ENCODE measurements at regions not wholly inside any gene's neighbourhood (a gene's known extent, or its start where the extent isn't known, plus 50 kb on each side); places are given as distances from the start of the nearest gene placed in this dataset.

DNA sequence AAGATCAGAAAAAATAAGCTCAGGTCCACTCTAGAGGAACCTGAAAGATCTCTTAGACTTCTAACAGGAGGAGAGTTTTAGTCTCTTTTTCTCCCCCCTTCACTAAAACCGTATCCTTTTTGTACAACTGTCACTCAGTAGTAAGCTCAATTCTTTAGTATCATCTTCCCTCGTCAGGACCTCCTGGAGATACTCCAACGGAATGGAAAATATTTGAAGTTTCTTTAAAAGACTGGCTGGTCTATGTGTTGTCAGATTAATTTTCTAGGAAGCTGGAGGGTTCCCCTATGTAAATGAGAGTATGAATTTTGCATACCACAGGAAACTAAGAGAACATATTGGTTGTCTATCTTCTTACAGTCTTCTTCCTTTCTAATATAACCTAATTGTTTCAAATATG is 747.7 kb upstream of the CBLB start:
- TF ChIP-seq CTCF (IDR thresholded peaks at IDR 0.05; ENCODE audit: extremely low read depth, missing control alignments), result no peak
- no peak for DNase-seq (ENCODE audit: low spot score)

DNA sequence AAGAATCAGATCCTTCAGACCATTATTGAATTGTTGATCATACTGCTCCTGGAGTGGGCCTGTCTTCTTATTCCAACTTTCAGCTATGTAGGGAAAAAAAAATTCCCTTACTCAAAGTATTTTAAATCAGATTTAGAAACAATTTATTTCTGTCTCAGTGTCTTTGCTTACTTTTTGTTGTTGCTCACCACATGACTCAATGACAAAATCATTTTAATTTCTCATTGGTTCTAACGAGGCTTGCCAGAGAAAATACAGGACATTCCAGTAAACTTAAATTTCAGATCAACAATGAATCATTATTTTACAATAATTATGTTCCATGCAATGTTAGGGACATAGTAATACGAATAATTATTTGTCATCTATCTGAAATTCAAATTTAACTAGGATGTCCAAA is 748.5 kb upstream of the CBLB start:
- no peak for DNase-seq (ENCODE audit: low spot score)
- TF ChIP-seq CTCF (IDR thresholded peaks at IDR 0.05; ENCODE audit: extremely low read depth, missing control alignments), result no peak

DNA sequence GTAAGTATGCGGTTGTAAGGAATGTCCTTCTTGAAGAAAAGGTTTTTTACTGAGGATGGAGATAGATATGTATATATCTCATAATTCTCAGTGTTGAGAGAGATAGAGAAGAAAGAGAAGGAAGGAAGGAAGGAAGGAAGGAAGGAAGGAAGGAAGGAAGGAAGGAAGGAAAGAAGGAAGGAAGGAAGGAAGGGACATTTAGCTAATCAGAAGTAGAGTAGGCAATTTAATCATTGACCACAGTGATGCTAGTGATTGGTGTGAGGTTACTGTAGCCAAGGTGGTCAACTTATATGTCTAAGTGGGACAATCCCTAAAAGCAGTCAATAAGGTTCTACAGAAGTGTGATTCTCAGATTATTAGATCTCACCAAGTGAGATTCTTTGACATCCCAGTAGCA is 751.8 kb upstream of the CBLB start:
- DNase-seq (ENCODE audit: low spot score), result no peak
- TF ChIP-seq CTCF (IDR thresholded peaks at IDR 0.05; ENCODE audit: extremely low read depth, missing control alignments), result no peak

DNA sequence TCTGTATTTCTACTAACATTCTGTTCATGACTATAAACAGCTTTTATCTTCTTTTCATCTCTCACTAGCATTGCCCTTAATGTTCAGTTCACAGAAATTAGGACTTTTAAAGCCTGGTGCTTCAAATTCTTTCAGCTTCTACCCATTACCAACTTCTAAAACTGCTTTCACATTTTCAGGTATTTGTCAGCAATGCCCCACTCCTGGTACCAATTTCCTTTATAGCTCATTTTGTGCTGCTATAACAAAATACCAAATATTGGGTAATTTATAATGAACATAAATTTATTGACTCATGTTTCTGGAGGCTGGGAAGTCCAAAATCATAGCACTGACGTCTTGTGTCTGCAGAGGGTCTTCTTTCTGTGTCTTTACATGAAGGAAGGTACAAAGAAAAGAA is 753.1 kb upstream of the CCDC54 start:
- no peak for DNase-seq (ENCODE audit: low spot score)
- no peak for TF ChIP-seq CTCF (IDR thresholded peaks at IDR 0.05; ENCODE audit: extremely low read depth, missing control alignments)

DNA sequence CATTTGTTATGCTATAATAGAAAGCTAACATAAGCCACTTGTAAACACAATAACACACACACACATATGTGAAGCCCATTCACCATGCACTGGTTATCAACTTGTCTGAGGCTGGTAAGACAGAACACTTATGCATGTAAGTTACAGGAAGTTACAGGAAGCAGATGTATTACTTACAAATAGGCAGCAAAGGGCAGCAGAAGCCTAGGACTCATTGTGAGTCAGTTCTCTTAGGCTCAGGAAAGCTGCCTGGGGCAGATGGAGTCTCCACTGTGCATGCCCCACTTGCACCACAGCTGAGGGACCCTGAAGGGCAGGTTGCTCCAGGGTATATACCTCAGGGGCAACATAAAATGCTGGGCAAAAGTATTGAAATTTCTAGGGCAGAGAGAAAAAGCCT is 748.8 kb upstream of the CCDC54 start:
- DNase-seq (ENCODE audit: low spot score), result no peak
- no peak for TF ChIP-seq CTCF (IDR thresholded peaks at IDR 0.05; ENCODE audit: extremely low read depth, missing control alignments)

- no peak for TF ChIP-seq CTCF (IDR thresholded peaks at IDR 0.05; ENCODE audit: extremely low read depth, missing control alignments)
- DNase-seq (ENCODE audit: low spot score), result no peak
Observed at GRCh38 chr3:106629215-106629832, 747.9 kb upstream of the CCDC54 start.

GRCh38 chr3:106631373-106632108 is 745.7 kb upstream of the CCDC54 start:
- DNase-seq (ENCODE audit: low spot score), result no peak
- no peak for TF ChIP-seq CTCF (IDR thresholded peaks at IDR 0.05; ENCODE audit: extremely low read depth, missing control alignments)

Data from GM20000 (cell line).